Astrocyte of the spinal cord (primary cell): ENCODE measurements at regions not wholly inside any gene's neighbourhood (a gene's known extent, or its start where the extent isn't known, plus 50 kb on each side); places are given as distances from the start of the nearest gene placed in this dataset.
"Not testable (repeated sequence)": the region's sequence is repeated elsewhere in the genome, so short reads cannot be mapped to it uniquely, and the experiment has no call there.

ENCODE experiments used
- DNase-seq: peaks from one replicate; pipeline ENCODE4 v3.0.0; 2011; ENCODE audit warnings: low read depth, low spot score
- H3K4me3 ChIP-seq: 2 replicates; pipeline ENCODE4 v1.5.1; 2011; ENCODE audit warnings: low read depth, mild to moderate bottlenecking, low read length, moderate library complexity
- CTCF ChIP-seq: IDR thresholded peaks from 2 replicates; pipeline ENCODE4 v1.5.1; 2012; ENCODE audit warnings: low read depth, mild to moderate bottlenecking, low read length, inconsistent platforms
- in situ Hi-C: cut with HindIII; loops from 2 replicates; pipeline ENCODE4 v1.10.0; 2017; ENCODE audit warnings: low sequenced_read_pairs

GRCh38 chr14:25699981-25700380 lies 650.0 kb upstream of the STXBP6 start:
- TF ChIP-seq CTCF: no peak
- in situ Hi-C loops: no loop called here

GRCh38 chr14:25698111-25698510 lies 648.2 kb upstream of the STXBP6 start:
- H3K4me3 ChIP-seq: no peak overlapping the region
- in situ Hi-C loops: no loop called here
- no peak for DNase-seq
- no peak for TF ChIP-seq CTCF

More at GRCh38 chr14:25699981-25700380, 650.0 kb upstream of the STXBP6 start:
- no peak overlapping the region for H3K4me3 ChIP-seq
- DNase-seq: no peak

- H3K4me3 ChIP-seq: no peak overlapping the region
- TF ChIP-seq CTCF: no peak
- no peak for DNase-seq
- in situ Hi-C loops: no loop called here
Observed at GRCh38 chr14:25696176-25696575, 646.2 kb upstream of the STXBP6 start.

- in situ Hi-C loops: no loop called here
- no peak for DNase-seq
- no peak overlapping the region for H3K4me3 ChIP-seq
- no peak for TF ChIP-seq CTCF
Observed at GRCh38 chr14:25685004-25685403, 635.1 kb upstream of the STXBP6 start.

- DNase-seq: no peak
- in situ Hi-C loops: no loop called here
- no peak overlapping the region for H3K4me3 ChIP-seq
- TF ChIP-seq CTCF: no peak
Observed at GRCh38 chr14:25680934-25681333, 631.0 kb upstream of the STXBP6 start.

- in situ Hi-C loops, DNase-seq, H3K4me3 ChIP-seq: not testable (repeated sequence)
Observed at GRCh38 chr14:25680511-25680910, 630.6 kb upstream of the STXBP6 start.

- no peak overlapping the region for H3K4me3 ChIP-seq
- in situ Hi-C loops: no loop called here
- TF ChIP-seq CTCF: no peak
- DNase-seq: no peak
Observed at GRCh38 chr14:25677111-25677510, 627.2 kb upstream of the STXBP6 start.
